ENCODE measurements at regions not wholly inside any gene's neighbourhood (a gene's known extent, or its start where the extent isn't known, plus 50 kb on each side); places are given as distances from the start of the nearest gene placed in this dataset.

- TF ChIP-seq CTCF (IDR thresholded peaks at IDR 0.05; ENCODE audit: poor library complexity), result no peak
- no peak for TF ChIP-seq EZH2 (IDR thresholded peaks at IDR 0.05; ENCODE audit: borderline replicate concordance)
- TF ChIP-seq EZH2phosphoT487 (IDR thresholded peaks at IDR 0.05; ENCODE audit: low read depth, severe bottlenecking, unreplicated experiment), result no peak
Measured at GRCh38 chr17:68776451-68776850, 175.3 kb upstream of the FAM20A start.

All from hepatocyte (in vitro differentiated cells).